ENCODE measurements at regions not wholly inside any gene's neighbourhood (a gene's known extent, or its start where the extent isn't known, plus 50 kb on each side); places are given as distances from the start of the nearest gene placed in this dataset.
"Not testable (repeated sequence)": the region's sequence is repeated elsewhere in the genome, so short reads cannot be mapped to it uniquely, and the experiment has no call there.

GRCh38 chr3:14268897-14269296 lies 90.3 kb downstream of the LSM3 start:
- Mint-ChIP-seq H3K9me3 (peaks cover 3 to 6% of the 10 kb centered on the region in 2 experiments; a peak in 4 of 5 replicates), H3K4me1 (peaks cover 28 to 31% of the 10 kb centered on the region in 2 experiments), H3K36me3 (ENCODE audit: insufficient read depth in 1 of 3, low read depth in 3 of 3) (no peaks in the 10 kb centered on the region), H3K27me3 (ENCODE audit: low read depth) (peaks cover 4% of the 10 kb centered on the region), H3K4me3 (no peak overlapping the region), H3K27ac (no peak overlapping the region)
- TF ChIP-seq, protein P1, sequence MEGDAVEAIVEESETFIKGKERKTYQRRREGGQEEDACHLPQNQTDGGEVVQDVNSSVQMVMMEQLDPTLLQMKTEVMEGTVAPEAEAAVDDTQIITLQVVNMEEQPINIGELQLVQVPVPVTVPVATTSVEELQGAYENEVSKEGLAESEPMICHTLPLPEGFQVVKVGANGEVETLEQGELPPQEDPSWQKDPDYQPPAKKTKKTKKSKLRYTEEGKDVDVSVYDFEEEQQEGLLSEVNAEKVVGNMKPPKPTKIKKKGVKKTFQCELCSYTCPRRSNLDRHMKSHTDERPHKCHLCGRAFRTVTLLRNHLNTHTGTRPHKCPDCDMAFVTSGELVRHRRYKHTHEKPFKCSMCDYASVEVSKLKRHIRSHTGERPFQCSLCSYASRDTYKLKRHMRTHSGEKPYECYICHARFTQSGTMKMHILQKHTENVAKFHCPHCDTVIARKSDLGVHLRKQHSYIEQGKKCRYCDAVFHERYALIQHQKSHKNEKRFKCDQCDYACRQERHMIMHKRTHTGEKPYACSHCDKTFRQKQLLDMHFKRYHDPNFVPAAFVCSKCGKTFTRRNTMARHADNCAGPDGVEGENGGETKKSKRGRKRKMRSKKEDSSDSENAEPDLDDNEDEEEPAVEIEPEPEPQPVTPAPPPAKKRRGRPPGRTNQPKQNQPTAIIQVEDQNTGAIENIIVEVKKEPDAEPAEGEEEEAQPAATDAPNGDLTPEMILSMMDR (conservative IDR thresholded peaks at IDR 0.05) = no peak
- H3K23me2 ChIP-seq (ENCODE audit: insufficient read length, low read depth, low read length, poor library complexity, severe bottlenecking) = no peaks in the 10 kb centered on the region
- no peak overlapping the region for H2BK120ac ChIP-seq (ENCODE audit: low read depth, low read length, poor library complexity, severe bottlenecking)
- no peaks in the 10 kb centered on the region for H4K20me1 ChIP-seq (ENCODE audit: control insufficient read depth, insufficient read depth, insufficient read length)
- no peak overlapping the region for H2AK5ac ChIP-seq (ENCODE audit: insufficient read length, low read length)
- H3K4me2 ChIP-seq (ENCODE audit: insufficient read depth, insufficient read length, low read length) = no peak overlapping the region
- DNase-seq = no peak
- H2BK20ac ChIP-seq (ENCODE audit: low read depth, low read length, poor library complexity, severe bottlenecking) = no peak overlapping the region
- no peaks in the 10 kb centered on the region for H3K27me3 ChIP-seq (ENCODE audit: insufficient read depth, low read length)
- H2AFZ ChIP-seq (ENCODE audit: low read length) = no peak overlapping the region
- H3K4ac ChIP-seq (ENCODE audit: low read depth, low read length) = no peak overlapping the region
- no peaks in the 10 kb centered on the region for H3K9me3 ChIP-seq (ENCODE audit: control insufficient read depth, low read depth, low read length)
- H2BK5ac ChIP-seq (ENCODE audit: insufficient read length, low read length) = no peak overlapping the region
- WGBS (ENCODE audit: extremely low coverage, insufficient read length, low lambda C conversion rate) = no CpG with 5 or more reads among the region's 1 CpG
- H3K56ac ChIP-seq (ENCODE audit: insufficient read length, low read depth, low read length) = no peak overlapping the region
- H4K8ac ChIP-seq (replicated peaks; ENCODE audit: insufficient read length, low read depth, low read length) = no peak overlapping the region
- H2BK15ac ChIP-seq (ENCODE audit: low read depth, low read length) = no peak overlapping the region
- no peak overlapping the region for H3K27ac ChIP-seq (ENCODE audit: insufficient read length, low read depth, low read length)
- no peak overlapping the region for H4K5ac ChIP-seq (ENCODE audit: insufficient read length, low read depth, low read length)
- no peak overlapping the region for H3T11ph ChIP-seq (ENCODE audit: low read length)
- H4K91ac ChIP-seq (ENCODE audit: insufficient read length, low read depth, low read length) = no peak overlapping the region
- no peaks in the 10 kb centered on the region for H3K79me2 ChIP-seq (ENCODE audit: insufficient read depth, low read length)
- H3K14ac ChIP-seq (ENCODE audit: insufficient read depth, low read length) = no peak overlapping the region
- H3K79me1 ChIP-seq (ENCODE audit: insufficient read depth, low read depth, low read length, poor library complexity, severe bottlenecking) = no peaks in the 10 kb centered on the region
- no peak overlapping the region for H3K18ac ChIP-seq (ENCODE audit: insufficient read length, low read depth, low read length)
- H3K9ac ChIP-seq (ENCODE audit: extremely low read depth, insufficient read length, low read length) = no peak overlapping the region
- H3K23ac ChIP-seq (ENCODE audit: insufficient read length, low read depth, low read length) = no peak overlapping the region
- peaks cover 2% of the 10 kb centered on the region; the same call in 1 of the 2 replicates for H3K4me1 ChIP-seq (ENCODE audit: insufficient read depth, low read length)
- no peak overlapping the region for H2BK12ac ChIP-seq (ENCODE audit: insufficient read length, low read depth, low read length)

DNA sequence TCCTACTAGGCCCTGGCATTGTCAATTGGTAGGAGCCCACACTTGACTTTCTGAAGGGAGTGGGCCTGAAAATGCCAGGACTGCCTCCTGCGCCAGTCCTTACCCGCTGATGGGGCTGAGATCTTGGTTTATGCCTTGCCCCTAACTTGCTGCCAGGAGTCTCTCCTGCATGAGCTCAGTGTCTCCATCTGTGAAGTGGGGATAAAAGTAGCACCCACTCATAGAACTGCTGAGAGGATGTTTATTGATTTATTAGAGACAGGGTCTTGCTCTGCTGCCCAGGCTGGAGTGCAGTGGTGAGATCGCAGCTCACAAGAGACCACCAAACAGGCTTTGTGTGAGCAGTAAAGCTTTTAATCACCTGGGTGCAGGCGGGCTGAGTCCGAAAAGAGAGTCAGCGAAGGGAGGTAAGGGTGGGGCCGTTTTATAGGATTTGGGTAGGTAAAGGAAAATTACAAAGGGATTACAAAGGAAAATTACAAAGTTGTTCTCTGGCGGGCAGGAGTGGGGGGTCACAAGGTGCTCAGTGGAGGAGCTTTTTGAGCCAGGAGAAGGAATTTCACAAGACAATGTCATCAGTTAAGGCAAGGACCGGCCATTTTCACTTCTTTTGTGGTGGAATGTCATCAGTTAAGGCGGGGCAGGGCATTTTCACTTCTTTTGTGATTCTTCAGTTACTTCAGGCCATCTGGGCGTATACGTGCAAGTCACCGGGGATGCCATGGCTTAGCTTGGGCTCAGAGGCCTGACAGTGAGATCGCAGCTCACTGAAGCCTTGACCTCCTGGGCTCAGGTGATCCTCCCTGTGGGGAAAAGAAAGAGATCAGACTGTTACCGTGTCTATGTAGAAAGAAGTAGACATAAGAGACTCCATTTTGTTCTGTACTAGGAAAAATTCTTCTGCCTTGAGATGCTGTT lies 93.7 kb downstream of the LSM3 start:
- H3K23ac ChIP-seq (ENCODE audit: insufficient read length, low read depth, low read length) = not testable (repeated sequence)

More for the DNA sequence above, 93.7 kb downstream of the LSM3 start:
- not testable (repeated sequence) for H3K4me1 ChIP-seq (ENCODE audit: insufficient read depth, low read length); H3K23me2 ChIP-seq (ENCODE audit: insufficient read length, low read depth, low read length, poor library complexity, severe bottlenecking); H2AK5ac ChIP-seq (ENCODE audit: insufficient read length, low read length); H3K4me2 ChIP-seq (ENCODE audit: insufficient read depth, insufficient read length, low read length); H4K5ac ChIP-seq (ENCODE audit: insufficient read length, low read depth, low read length); H3K27me3 Mint-ChIP-seq (ENCODE audit: low read depth); H4K8ac ChIP-seq (replicated peaks; ENCODE audit: insufficient read length, low read depth, low read length); H2BK20ac ChIP-seq (ENCODE audit: low read depth, low read length, poor library complexity, severe bottlenecking); H2BK120ac ChIP-seq (ENCODE audit: low read depth, low read length, poor library complexity, severe bottlenecking); H3K27me3 ChIP-seq (ENCODE audit: insufficient read depth, low read length); H3K56ac ChIP-seq (ENCODE audit: insufficient read length, low read depth, low read length); H3K79me1 ChIP-seq (ENCODE audit: insufficient read depth, low read depth, low read length, poor library complexity, severe bottlenecking); H2BK15ac ChIP-seq (ENCODE audit: low read depth, low read length); H3K79me2 ChIP-seq (ENCODE audit: insufficient read depth, low read length); H3K36me3 Mint-ChIP-seq (ENCODE audit: insufficient read depth in 1 of 3, low read depth in 3 of 3); H3K9me3 ChIP-seq (ENCODE audit: control insufficient read depth, low read depth, low read length); H3K9me3 Mint-ChIP-seq; H3T11ph ChIP-seq (ENCODE audit: low read length); H2AFZ ChIP-seq (ENCODE audit: low read length); H4K91ac ChIP-seq (ENCODE audit: insufficient read length, low read depth, low read length); H2BK5ac ChIP-seq (ENCODE audit: insufficient read length, low read length); H3K9ac ChIP-seq (ENCODE audit: extremely low read depth, insufficient read length, low read length); H4K20me1 ChIP-seq (ENCODE audit: control insufficient read depth, insufficient read depth, insufficient read length)
- peak overlapping the region; percentile 32 for H3K18ac ChIP-seq (ENCODE audit: insufficient read length, low read depth, low read length)
- H3K14ac ChIP-seq (ENCODE audit: insufficient read depth, low read length) = peak overlapping the region; percentile 1; the same call in 1 of the 2 replicates
- H3K27ac ChIP-seq (ENCODE audit: insufficient read length, low read depth, low read length) = peak overlapping the region; percentile 63
- H3K4me3 Mint-ChIP-seq = peak overlapping the region; percentile 4 to 48; a peak in 3 of 5 replicates
- peak overlapping the region; percentile 55; the same call in 1 of the 2 replicates for H3K4ac ChIP-seq (ENCODE audit: low read depth, low read length)
- DNase-seq = peak; percentile 87
- H3K4me1 Mint-ChIP-seq = peaks cover 44 to 45% of the 10 kb centered on the region in 2 experiments
- peak overlapping the region; percentile 39 for H2BK12ac ChIP-seq (ENCODE audit: insufficient read length, low read depth, low read length)
- peak overlapping the region; percentile 97 to 98 (median 98) for H3K27ac Mint-ChIP-seq
- no CpG with 5 or more reads among the region's 15 CpGs for WGBS (ENCODE audit: extremely low coverage, insufficient read length, low lambda C conversion rate)
